ENCODE measurements at regions not wholly inside any gene's neighbourhood (a gene's known extent, or its start where the extent isn't known, plus 50 kb on each side); places are given as distances from the start of the nearest gene placed in this dataset.

GRCh38 chr15:81941479-81941878 lies 104.3 kb downstream of the MEX3B start:
- TF ChIP-seq EZH2phosphoT487 (IDR thresholded peaks at IDR 0.05) (no peak), CTCF (IDR thresholded peaks at IDR 0.05) (no peak)

Measured in neural progenitor cell (in vitro differentiated cells).